GM12801 (cell line): ENCODE measurements at regions not wholly inside any gene's neighbourhood (a gene's known extent, or its start where the extent isn't known, plus 50 kb on each side); places are given as distances from the start of the nearest gene placed in this dataset.

Experiments used
- TF ChIP-seq, protein P1 (sequence below): IDR thresholded peaks from one replicate; pipeline ENCODE4 v1.5.1; 2011; ENCODE audit warnings: control low read depth; ENCODE audit not compliant: insufficient read length; ENCODE audit errors: extremely low read depth

- TF ChIP-seq, protein P1, sequence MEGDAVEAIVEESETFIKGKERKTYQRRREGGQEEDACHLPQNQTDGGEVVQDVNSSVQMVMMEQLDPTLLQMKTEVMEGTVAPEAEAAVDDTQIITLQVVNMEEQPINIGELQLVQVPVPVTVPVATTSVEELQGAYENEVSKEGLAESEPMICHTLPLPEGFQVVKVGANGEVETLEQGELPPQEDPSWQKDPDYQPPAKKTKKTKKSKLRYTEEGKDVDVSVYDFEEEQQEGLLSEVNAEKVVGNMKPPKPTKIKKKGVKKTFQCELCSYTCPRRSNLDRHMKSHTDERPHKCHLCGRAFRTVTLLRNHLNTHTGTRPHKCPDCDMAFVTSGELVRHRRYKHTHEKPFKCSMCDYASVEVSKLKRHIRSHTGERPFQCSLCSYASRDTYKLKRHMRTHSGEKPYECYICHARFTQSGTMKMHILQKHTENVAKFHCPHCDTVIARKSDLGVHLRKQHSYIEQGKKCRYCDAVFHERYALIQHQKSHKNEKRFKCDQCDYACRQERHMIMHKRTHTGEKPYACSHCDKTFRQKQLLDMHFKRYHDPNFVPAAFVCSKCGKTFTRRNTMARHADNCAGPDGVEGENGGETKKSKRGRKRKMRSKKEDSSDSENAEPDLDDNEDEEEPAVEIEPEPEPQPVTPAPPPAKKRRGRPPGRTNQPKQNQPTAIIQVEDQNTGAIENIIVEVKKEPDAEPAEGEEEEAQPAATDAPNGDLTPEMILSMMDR: no peak
These were observed 878.8 kb upstream of the GBE1 start for GRCh38 chr3:82640254-82640653.

- TF ChIP-seq, protein P1: no peak
These were observed 876.1 kb upstream of the GBE1 start for GRCh38 chr3:82637574-82637973.

DNA sequence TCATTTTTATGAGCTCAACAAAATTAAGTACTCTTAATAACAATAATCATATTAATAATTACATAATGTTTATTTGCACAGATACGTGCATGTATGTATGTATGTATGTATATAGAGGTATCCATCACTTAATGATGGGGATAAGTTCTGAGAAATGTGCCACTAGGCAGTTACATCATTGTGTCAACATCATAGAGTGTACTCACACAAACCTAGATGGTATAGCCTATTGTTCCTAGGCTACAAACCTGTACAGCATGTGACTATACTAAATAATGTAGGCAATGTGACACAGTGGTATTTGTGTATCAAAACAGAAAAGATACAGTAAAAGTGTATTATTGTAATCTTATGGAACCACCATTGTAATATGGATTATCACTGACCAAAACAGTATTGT is 874.7 kb upstream of the GBE1 start:
- TF ChIP-seq, protein P1: no peak

DNA sequence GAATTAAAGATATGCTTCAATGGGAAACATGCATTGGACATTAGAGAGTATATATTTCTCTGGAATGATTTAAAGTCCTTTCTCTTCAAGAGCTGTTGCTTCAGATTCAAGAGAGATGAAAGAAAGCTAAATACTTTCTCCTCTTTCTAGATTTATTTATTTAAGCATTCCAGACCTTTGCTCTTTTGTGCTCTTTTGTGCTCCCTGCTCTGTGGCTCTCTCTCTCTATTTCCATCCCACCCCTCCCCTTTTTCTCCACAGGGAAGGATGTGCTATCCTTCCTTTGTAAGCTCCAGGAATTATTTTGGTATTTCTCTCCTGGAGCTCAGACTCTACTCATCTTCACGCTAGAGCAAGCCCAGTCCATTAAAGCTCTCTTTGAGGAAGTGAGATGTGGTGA is 871.9 kb upstream of the GBE1 start:
- TF ChIP-seq, protein P1: no peak

GRCh38 chr3:82629937-82630336 is 868.5 kb upstream of the GBE1 start:
- TF ChIP-seq, protein P1: no peak

DNA sequence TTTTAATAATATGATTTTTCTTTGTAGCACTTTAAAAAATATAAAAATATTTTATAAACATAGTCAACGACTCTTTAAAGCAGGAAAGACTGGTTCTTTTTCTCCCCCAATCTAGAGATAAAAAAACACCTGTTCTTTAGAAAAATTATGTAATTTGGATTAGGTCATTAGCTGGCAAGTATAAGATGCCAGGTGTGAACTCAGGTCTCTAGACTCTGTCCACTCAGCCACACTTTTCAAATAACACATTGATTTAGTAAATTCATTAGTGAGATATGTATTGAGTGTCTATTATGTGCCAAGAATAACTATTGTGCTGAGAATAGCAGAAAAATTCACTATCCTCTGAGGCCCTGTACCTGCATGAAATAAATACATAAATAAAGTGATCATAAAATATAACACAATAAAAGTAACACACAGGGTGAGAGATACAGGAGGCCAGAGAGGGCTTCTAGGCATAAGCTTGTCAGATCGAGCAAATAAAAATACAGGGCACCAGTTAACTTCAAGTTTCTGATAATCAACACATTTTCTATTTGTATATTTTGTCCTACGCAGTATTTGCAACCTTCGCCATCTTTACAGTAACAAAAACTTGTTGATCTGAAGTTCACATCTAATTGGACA is 867.1 kb upstream of the GBE1 start:
- TF ChIP-seq, protein P1: no peak

DNA sequence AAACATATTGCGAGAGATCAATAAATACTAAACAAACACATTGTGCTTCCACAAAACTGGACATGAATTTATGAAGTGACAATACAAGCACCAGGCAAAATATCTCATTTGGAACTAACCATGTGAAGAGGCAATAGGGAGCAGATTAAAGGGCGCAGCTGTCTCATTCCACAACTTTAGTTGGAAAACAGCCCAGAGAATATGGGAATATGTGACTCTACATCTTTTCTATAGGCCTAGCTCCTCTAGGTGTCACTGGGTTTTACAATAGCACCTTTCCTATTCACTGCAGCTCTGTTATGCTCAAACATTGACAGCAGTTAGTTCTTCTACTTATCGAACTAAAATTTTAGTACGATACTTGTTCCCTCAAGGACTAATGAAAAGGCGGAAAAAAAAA is 866.3 kb upstream of the GBE1 start:
- TF ChIP-seq, protein P1: no peak
